Fibroblast of the aortic adventitia (primary cell): ENCODE measurements at regions not wholly inside any gene's neighbourhood (a gene's known extent, or its start where the extent isn't known, plus 50 kb on each side); places are given as distances from the start of the nearest gene placed in this dataset.

Source experiments
- DNase-seq: peaks from one replicate; pipeline ENCODE4 v3.0.0-alpha.2; 2010; ENCODE audit warnings: low read depth
- H3K4me3 ChIP-seq: 2 replicates; pipeline ENCODE4 v1.5.1; 2011; ENCODE audit warnings: low read depth, mild to moderate bottlenecking, control low read depth, low read length, moderate library complexity
- TF ChIP-seq, protein P1 (sequence below): IDR thresholded peaks from 2 replicates; pipeline ENCODE4 v1.5.1; 2011; ENCODE audit warnings: mild to moderate bottlenecking, low read length, control low read depth, inconsistent platforms; ENCODE audit not compliant: insufficient read depth

DNA sequence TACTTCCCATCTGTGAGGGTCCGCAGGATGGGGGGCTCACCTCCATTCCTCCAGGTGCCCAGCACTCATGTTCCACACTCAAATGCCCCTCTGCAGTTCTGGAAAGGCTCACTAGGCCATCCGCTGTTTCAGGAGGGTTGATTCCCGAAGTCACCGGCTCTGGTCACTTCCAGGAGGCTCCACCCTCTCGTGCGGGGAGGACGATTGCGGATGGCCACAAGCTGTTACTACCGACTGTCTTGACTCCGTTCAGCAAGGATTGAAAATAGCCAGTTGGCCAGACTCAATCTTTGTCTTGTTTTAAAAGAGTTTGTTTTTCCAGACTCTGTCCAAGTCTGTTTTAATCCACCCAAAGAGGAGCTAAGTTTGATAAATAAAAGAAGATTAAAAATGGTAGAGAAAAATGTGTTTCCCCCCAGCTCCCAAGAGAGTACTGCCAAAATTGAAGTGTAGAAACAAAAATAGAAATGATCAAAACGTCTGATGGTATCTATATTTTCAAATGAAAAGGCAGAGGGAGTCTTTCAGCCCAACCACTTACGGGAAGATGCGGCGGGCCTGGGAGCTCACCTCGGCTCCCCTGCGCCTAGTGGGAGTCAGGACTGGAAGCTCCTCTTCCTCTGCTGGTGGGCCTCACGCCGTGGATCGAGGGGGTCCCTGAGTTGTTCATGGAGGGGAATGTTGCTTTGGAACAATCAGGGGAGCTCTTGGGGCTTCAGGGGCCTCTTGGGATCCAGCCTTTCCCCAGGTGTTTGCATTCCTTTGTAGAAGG is 1280.8 kb downstream of the BRD1 start:
- TF ChIP-seq, protein P1, sequence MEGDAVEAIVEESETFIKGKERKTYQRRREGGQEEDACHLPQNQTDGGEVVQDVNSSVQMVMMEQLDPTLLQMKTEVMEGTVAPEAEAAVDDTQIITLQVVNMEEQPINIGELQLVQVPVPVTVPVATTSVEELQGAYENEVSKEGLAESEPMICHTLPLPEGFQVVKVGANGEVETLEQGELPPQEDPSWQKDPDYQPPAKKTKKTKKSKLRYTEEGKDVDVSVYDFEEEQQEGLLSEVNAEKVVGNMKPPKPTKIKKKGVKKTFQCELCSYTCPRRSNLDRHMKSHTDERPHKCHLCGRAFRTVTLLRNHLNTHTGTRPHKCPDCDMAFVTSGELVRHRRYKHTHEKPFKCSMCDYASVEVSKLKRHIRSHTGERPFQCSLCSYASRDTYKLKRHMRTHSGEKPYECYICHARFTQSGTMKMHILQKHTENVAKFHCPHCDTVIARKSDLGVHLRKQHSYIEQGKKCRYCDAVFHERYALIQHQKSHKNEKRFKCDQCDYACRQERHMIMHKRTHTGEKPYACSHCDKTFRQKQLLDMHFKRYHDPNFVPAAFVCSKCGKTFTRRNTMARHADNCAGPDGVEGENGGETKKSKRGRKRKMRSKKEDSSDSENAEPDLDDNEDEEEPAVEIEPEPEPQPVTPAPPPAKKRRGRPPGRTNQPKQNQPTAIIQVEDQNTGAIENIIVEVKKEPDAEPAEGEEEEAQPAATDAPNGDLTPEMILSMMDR, result no peak
- no peak overlapping the region for H3K4me3 ChIP-seq
- no peak for DNase-seq

DNA sequence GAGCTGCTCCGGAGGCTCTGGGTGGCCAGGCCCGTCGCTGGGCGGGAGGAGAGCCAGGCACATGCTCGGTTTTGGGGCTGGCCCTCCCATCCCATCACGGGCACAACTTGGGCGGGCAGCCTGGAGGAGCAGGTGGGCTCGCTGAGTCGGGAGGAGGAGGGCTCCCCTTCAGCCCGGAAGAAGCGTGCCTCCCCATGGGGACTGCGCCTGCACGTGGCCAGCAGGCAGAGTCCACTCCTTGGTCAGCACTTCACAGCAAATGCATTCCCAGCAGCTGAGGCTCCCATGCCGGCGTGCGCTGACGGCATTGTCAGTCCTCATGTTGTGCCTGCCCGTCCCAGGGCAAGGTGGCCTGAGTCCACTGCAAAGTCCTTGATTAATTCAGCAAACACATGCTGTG is 1281.7 kb downstream of the BRD1 start:
- no peak overlapping the region for H3K4me3 ChIP-seq
- TF ChIP-seq, protein P1, result no peak
- DNase-seq, result no peak

DNA sequence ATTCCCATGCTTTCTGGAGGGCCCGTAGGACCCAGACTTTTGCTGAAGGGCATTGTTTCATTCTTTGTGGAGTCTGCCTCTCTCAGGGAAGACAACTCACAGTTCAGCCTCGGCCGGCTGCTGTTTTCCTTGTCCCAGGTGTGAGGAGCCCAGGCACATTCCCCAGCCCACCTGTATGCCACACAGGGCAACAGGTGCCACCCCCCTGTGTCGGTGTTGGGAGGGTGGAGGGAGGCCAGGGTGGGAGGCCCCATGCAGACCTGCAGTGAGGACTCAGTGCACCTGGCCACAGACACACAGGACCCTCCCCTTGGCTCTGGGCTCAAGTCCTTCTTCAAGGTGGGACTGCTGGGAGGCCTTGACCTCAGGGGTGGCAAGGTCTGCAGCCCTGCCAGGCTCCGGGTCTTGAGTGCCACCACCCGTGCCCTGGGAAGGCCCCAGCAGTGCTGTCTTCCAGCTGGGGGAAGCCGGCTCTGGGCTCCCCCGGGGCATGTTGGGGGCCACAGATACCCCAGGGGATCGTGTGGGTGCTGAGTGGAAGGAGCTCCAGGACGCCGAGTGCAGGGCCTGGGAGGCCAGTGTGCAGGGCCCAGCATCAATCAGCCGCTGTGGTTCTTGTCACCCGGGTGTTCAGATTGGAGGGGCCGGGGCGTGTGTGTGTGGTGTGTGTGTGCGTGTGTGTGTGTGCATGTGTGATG is 1286.1 kb downstream of the BRD1 start:
- H3K4me3 ChIP-seq, result no peak overlapping the region
- TF ChIP-seq, protein P1, result no peak
- DNase-seq, result no peak

DNA sequence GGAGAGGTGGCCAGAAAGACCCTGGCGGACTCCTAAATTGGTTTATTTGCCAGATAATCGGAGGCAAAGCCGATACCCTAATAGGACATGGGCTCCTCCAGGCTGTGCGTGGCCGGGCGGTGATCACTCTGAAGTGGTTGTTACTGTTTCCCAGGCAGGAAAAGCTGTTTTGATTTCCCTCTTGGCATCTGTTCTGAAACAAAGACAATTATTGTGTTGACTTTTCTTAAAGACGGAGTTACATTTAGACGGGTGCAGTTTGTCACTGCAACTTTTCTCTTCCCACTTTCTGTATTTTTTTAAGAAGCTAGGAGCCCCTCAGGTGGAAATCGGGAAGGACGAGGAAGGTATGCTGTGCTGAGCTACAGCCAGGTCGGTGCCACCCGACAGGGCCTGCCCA is 1288.4 kb downstream of the BRD1 start:
- no peak overlapping the region for H3K4me3 ChIP-seq
- no peak for DNase-seq
- TF ChIP-seq, protein P1, result no peak

DNA sequence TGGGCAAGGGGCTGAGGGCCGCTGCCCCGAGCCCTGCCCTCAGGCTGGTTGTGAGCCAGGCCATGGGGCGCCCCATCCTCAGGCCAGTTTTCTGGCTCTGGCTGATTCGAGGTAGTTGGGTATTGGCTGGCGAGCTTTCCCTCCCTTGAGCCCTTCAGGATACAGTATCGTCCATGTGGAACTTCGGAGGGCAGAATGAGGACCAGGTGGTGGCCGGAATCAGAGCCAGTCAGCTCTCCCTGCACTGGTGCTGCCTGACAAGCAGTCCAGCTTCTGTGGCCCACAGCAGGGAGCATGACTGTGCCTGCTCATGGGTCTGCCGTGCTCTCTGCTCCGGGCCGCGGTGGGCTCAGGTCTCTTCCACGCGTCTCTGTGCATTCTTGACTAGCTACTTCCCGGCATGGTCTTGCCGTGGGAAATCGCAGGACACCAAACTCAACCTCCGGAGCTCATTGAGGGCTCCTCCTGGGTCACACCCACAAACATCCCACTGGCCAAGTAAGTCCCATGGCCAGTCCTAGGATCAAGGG is 1289.3 kb downstream of the BRD1 start:
- no peak overlapping the region for H3K4me3 ChIP-seq
- TF ChIP-seq, protein P1, result no peak
- no peak for DNase-seq

DNA sequence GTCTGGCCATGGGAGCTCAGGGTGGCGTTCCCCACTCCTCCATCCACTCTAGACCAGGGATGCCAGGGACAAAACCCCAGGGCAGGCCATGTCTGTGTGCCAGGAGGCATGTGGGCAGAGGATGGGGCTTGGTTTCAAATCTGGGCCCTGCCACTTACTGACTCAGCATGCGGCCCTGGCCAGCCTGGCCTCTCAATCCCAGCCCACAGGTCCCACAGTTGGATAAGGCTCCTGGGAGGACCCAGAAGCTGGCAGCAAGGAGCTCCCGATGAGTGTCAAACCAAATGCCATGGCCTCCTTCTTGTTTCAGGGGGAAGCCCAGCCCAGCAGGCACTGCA is 1290.4 kb downstream of the BRD1 start:
- TF ChIP-seq, protein P1, result no peak
- DNase-seq, result no peak
- H3K4me3 ChIP-seq, result no peak overlapping the region
